Esophagus muscularis mucosa (tissue), 4 donors: ENCODE measurements at regions not wholly inside any gene's neighbourhood (a gene's known extent, or its start where the extent isn't known, plus 50 kb on each side); places are given as distances from the start of the nearest gene placed in this dataset.
"Not testable (repeated sequence)": the region's sequence is repeated elsewhere in the genome, so short reads cannot be mapped to it uniquely, and the experiment has no call there.

Source experiments
- DNase-seq: peaks from one replicate; pipeline ENCODE4 v3.0.0-alpha.2; 2017; ENCODE audit errors: extremely low spot score
- H3K27ac ChIP-seq, 4 donors: fragments of 200-600 bp; sonication (generic); replicated peaks in 1 of 4; 1 replicate in 3 of 4; 2 replicates in 1 of 4; pipeline ENCODE4 v1.5.1; 2016 to 2019; ENCODE audit warnings: mild to moderate bottlenecking in 1 of 4
- H3K27me3 ChIP-seq, 4 donors: fragments of 200-600 bp; sonication (generic); one replicate each; pipeline versions ENCODE4 v1.5.1 to v1.6.0; 2016 to 2019
- H3K36me3 ChIP-seq, 4 donors: fragments of 200-600 bp; sonication (generic); one replicate each; pipeline ENCODE4 v1.5.1; 2016 to 2019
- H3K4me1 ChIP-seq, 4 donors: fragments of 200-600 bp; sonication (generic); one replicate each; pipeline ENCODE4 v1.5.1; 2016 to 2019
- H3K4me3 ChIP-seq, 4 donors: fragments of 200-600 bp; sonication (generic); 1 replicate in 2 of 4; 2 replicates in 2 of 4; pipeline ENCODE4 v1.5.1; 2016 to 2019; ENCODE audit warnings: mild to moderate bottlenecking in 4 of 4, moderate library complexity in 1 of 4
- H3K9me3 ChIP-seq, 4 donors: fragments of 200-600 bp; sonication (generic); 1 replicate in 3 of 4; 2 replicates in 1 of 4; pipeline ENCODE4 v1.5.1; 2016 to 2019
- CTCF ChIP-seq, 3 experiments: fragments of 200-600 bp in 2 of 3; fragments of 450-650 bp in 1 of 3; sonication (generic) in 2 of 3; IDR thresholded peaks; one replicate each; pipeline ENCODE4 v1.5.1; 2017 to 2019; ENCODE audit warnings: antibody characterized with exemption in 3 of 3, mild to moderate bottlenecking in 2 of 3, moderate library complexity in 1 of 3
- EP300 ChIP-seq: sonication (generic); formaldehyde crosslinking; IDR thresholded peaks from one replicate; pipeline ENCODE4 v1.6.1; 2017; ENCODE audit warnings: antibody characterized with exemption
- POLR2A ChIP-seq: fragments of 450-650 bp; IDR thresholded peaks from one replicate; pipeline ENCODE4 v1.6.1; 2017; ENCODE audit warnings: antibody characterized with exemption, moderate library complexity, mild to moderate bottlenecking, low read depth
- POLR2AphosphoS5 ChIP-seq, 2 donors: sonication (generic); formaldehyde crosslinking; IDR thresholded peaks; one replicate each; pipeline ENCODE4 v1.6.1; 2017; ENCODE audit warnings: antibody characterized with exemption in 2 of 2
- WGBS: methylation state at CpG from one replicate; pipeline ENCODE4 v1.1.5; 2018; 5-methylcytosine and 5-hydroxymethylcytosine counted together
- intact Hi-C: fragments of 100-400 bp; cut with DNase I; formaldehyde crosslinking; loops from one replicate; pipeline ENCODE4 v1.15.1; 2023

GRCh38 chr6:76565932-76566331, 493.5 kb upstream of the IMPG1 start:
- Histone ChIP-seq H3K27ac (no peak overlapping the region), H3K4me3 (no peak overlapping the region), H3K36me3 (no peaks in the 10 kb centered on the region), H3K9me3 (peaks cover 0 to 10% (median 6%) of the 10 kb centered on the region in 4 donors), H3K27me3 (no peaks in the 10 kb centered on the region), H3K4me1 (no peaks in the 10 kb centered on the region)
- TF ChIP-seq POLR2A (no peak), EP300 (no peak), POLR2AphosphoS5 (IDR thresholded peaks at IDR 0.05) (no peak), CTCF (IDR thresholded peaks at IDR 0.05) (no peak)
- intact Hi-C loops: no loop called here
- DNase-seq: no peak

GRCh38 chr6:76562371-76562770, 489.9 kb upstream of the IMPG1 start:
- 70% methylated on average over 4 of the region's 4 CpGs for WGBS
- H3K36me3 ChIP-seq, intact Hi-C loops: not testable (repeated sequence)

GRCh38 chr6:76560851-76561755, 488.6 kb upstream of the IMPG1 start:
- H3K4me3 ChIP-seq, intact Hi-C loops, H3K27ac ChIP-seq, DNase-seq, H3K36me3 ChIP-seq, H3K27me3 ChIP-seq, H3K4me1 ChIP-seq, H3K9me3 ChIP-seq: not testable (repeated sequence)
- 54% methylated on average over 9 of the region's 9 CpGs for WGBS

More at GRCh38 chr6:76562371-76562770, 489.9 kb upstream of the IMPG1 start:
- not testable (repeated sequence) for H3K4me3 ChIP-seq, H3K27ac ChIP-seq, DNase-seq, H3K4me1 ChIP-seq, H3K27me3 ChIP-seq
- H3K9me3 ChIP-seq: peaks cover 0 to 10% (median 6%) of the 10 kb centered on the region in 4 donors

GRCh38 chr6:76553256-76553655, 480.8 kb upstream of the IMPG1 start:
- H3K9me3 ChIP-seq: no peaks in the 10 kb centered on the region
- no peaks in the 10 kb centered on the region for H3K36me3 ChIP-seq
- TF ChIP-seq EP300: no peak
- no peak for TF ChIP-seq POLR2AphosphoS5 (IDR thresholded peaks at IDR 0.05)
- no peak for TF ChIP-seq CTCF (IDR thresholded peaks at IDR 0.05)
- TF ChIP-seq POLR2A: no peak
- no peaks in the 10 kb centered on the region for H3K4me1 ChIP-seq
- intact Hi-C loops: no loop called here
- DNase-seq: no peak
- no peak overlapping the region for H3K27ac ChIP-seq
- H3K4me3 ChIP-seq: no peak overlapping the region
- H3K27me3 ChIP-seq: no peaks in the 10 kb centered on the region

GRCh38 chr6:76552268-76552667, 479.8 kb upstream of the IMPG1 start:
- no peak for DNase-seq
- Histone ChIP-seq H3K36me3 (no peaks in the 10 kb centered on the region), H3K4me3 (no peak overlapping the region), H3K9me3 (no peaks in the 10 kb centered on the region), H3K27ac (no peak overlapping the region), H3K27me3 (no peaks in the 10 kb centered on the region), H3K4me1 (no peaks in the 10 kb centered on the region)
- no peak for TF ChIP-seq POLR2AphosphoS5 (IDR thresholded peaks at IDR 0.05)
- TF ChIP-seq EP300: no peak
- intact Hi-C loops: no loop called here
- WGBS: 88% methylated on average over 4 of the region's 4 CpGs

GRCh38 chr6:76533661-76534060, 461.2 kb upstream of the IMPG1 start:
- no peak overlapping the region for H3K4me3 ChIP-seq
- no peaks in the 10 kb centered on the region for H3K27me3 ChIP-seq
- no peaks in the 10 kb centered on the region for H3K36me3 ChIP-seq
- intact Hi-C loops: no loop called here
- H3K9me3 ChIP-seq: peaks cover 0 to 7% (median 3%) of the 10 kb centered on the region in 4 donors
- no peak for TF ChIP-seq POLR2A
- TF ChIP-seq CTCF (IDR thresholded peaks at IDR 0.05): no peak
- TF ChIP-seq POLR2AphosphoS5 (IDR thresholded peaks at IDR 0.05): no peak
- TF ChIP-seq EP300: no peak
- H3K4me1 ChIP-seq: no peaks in the 10 kb centered on the region
- DNase-seq: no peak
- H3K27ac ChIP-seq: no peak overlapping the region
- WGBS: 85% methylated on average over 2 of the region's 4 CpGs
